ENCODE measurements at regions not wholly inside any gene's neighbourhood (a gene's known extent, or its start where the extent isn't known, plus 50 kb on each side); places are given as distances from the start of the nearest gene placed in this dataset.
"Not testable (repeated sequence)": the region's sequence is repeated elsewhere in the genome, so short reads cannot be mapped to it uniquely, and the experiment has no call there.

DNA sequence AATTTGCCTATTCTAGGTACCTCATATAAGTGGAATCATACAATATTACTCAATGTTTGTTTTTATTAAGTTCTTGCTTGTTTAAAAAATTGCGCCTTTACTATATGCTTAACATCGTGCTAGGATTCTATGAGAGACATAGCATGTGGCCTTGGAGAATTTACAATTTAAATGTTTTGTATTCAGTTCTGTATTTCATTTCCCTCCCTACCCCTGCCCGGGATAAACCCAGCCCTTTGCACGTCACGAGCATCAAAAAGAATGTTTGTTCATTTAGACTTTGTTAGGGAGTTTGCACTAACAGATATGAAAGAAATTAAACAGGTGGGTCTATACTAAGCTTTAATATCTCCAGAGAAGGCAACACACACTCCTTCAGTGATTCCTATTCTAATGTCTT is 75.7 kb downstream of the C18orf54 start:
- no peak for DNase-seq (ENCODE audit: low spot score)

DNA sequence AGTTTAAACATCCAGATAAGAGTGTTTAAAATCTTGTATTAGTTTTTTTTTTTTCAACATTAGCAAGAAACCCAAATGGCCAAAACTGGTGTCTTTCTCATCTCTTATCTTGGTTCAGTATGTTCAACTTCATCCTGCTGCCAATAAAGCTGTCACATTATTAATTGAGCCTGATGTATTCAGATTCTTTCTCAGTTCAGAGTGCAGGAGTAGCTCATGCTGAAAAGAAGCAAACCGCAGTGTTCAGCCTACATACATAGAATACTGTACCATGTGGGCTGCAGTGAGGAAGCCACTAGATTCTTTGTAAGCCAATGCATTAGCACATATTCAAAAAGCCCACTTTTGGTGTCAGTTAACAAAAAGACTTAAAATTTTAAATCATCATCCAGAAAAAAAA is 76.2 kb downstream of the C18orf54 start:
- DNase-seq (ENCODE audit: low spot score): no peak

DNA sequence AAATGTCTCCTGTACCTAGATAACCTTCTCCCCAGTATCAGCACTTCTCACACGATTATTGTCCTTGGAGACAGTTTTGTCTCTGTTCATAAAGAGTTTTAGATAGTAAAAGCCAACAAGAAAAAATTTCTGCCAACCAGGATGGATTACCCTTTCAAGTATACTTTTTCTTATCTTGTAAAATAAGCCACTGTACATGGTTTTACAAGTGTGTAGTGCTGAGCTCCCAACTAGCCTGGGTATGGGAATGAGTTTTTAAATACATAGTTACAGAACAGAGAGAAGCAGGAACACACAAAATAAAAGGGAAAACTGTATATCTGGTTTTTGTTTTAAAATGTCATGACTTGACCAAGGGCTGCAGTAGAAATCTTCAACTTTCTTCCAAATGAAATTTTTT is 76.7 kb downstream of the C18orf54 start:
- DNase-seq (ENCODE audit: low spot score): no peak

DNA sequence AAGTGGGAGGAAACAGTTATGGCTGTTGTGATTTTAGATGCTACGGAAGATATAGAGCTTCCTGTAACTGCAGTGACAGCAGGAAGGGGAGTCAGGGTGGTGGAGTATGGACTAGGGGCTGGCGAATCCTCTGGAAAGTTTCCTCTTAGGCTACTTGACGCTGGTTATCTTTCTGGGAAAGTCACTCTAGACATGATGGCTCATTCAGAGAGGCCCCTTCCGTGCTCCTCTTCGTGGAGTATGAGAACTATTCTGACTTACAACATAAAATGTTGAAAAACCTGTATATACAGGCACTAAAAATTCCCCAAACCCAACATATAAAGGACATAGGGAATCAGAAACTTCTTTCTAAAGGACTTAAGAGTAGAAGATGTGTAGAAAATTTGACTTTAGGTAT is 78.8 kb downstream of the C18orf54 start:
- DNase-seq (ENCODE audit: low spot score): no peak

DNA sequence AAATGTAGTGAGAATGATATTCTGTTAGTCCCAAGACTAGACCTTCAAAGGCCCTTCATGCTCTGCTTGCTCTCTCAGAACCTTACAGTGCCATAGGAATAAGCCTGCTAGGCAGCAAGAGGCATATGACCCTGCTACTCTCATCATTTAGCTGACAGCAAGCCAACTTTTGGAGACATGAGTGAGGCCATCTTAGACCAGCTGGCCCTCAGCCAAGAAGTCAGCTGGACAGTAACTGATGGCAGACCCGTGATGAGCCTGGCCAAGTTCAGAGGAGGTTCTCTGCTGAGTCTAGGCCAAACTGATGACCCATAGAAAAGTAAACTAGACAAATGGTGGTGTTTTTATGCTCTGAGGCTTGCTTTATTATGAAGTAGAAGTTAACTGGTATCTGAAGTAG is 82.6 kb downstream of the C18orf54 start:
- DNase-seq (ENCODE audit: low spot score): no peak

DNA sequence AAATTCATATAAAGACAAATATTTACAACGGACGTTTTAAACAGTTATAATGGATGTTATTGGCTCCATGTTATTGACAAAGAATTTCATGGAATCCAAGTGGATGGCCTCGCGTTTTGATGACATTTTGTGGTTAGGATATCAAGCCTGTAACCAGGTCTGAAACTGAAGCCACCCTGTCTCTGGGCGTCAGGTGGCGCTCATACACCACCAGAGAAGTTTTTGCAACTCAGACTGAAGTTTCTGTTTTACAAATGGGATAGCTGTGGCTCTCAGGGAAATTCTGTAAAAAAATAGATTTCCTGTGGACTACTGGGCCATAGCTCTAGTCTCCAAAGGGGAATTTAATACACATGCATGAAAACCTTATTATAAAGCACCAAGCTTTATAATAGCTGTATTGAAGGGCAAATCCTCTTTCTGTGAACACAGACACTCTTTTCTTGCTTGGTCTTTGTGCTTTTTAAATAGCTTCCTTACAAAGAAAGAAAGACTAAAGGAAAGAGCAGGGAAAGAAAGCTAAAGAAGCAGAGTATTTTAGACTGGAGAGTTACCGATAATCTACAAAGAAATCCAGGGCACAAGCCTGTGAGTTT is 86.7 kb downstream of the C18orf54 start:
- DNase-seq (ENCODE audit: low spot score): peak; percentile 33

DNA sequence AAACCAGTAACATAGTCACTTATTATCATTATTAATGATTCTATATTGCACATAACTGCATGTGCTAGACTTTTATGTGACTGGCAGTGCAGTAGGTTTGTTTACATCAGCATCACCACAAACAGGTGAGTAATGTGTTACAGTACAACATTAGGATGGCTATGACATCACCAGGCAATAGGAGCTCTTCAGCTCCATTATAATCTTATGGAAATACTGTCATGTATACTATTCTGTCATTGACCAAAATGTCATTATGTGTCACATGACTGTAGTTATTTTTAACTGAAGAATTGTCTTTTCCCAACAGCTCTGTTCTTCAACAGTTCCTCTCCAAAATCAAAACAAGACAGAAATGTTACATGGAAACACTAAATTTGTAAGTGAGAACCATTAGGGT is 96.3 kb downstream of the C18orf54 start:
- no peak for DNase-seq (ENCODE audit: low spot score)

DNA sequence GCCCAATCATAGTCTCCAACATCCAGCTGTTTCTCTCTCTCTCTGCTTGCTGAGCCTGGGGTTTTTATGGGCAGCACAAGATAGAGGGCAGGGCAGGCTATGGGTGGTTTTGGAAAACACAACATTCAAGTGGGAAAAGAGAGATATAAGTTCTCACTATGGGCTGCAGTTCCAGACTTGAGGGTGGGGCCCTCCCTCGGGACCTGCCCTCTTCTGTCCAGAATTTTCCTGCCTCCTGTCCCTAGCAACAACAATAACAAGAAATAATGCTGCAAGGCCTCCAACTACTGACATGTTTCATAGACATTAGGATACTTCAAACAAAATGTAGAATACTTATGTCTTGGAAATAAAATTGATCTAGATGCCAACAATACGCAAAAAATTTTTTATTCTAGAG is 107.8 kb downstream of the C18orf54 start:
- DNase-seq (ENCODE audit: low spot score): no peak

DNA sequence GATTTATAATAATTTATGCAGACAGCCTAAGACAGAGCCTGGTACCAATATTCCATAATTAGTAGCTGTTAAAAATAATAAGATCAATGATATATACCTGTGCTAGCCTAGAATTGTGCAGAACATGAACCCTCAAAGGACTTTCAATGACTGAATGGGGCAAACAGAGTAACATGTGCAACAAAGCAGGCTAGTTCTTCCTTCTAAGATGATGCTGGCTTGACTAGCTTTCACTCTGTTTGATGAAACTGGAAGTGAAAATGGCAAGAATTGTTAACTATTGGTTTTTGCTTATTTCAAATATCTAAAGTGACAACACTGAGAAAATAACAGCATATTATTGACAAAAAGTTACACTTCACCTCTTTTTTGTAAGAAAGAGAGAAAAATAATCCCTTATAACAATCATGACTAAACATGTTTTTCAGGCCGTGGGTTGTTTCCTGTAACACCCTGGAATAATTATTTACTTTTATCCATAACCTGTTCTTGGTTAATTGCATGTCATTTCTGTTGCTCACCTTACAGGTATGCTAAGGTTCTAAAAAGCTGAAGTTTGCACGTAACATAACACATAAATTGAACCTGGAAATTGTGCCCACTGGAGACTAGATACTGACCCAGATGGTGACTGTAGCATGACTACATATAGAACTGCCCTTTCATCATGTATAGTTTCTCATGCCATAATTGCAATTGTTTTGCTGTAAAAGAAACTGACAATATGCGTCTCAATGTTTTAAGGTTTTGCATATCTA is 108.7 kb downstream of the C18orf54 start:
- no peak for DNase-seq (ENCODE audit: low spot score)

DNA sequence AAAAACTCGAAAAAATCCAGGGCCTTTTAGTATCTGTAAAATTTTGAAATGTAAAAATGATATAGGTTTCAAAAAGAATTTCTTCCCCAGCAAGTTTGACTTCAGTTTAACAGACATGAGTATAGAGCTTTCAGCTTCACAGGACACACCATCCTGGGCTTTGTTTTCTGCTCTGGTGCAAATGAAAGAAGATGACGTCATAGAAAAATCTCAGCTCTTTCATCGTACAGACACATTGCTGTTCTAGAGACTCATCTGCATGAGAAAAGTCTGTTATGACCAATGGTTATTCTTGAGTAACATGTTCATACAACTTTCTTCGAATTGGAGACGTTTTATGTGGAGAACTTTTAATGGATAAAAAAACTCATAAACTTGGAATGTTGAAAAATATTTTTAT is 111.7 kb upstream of the DYNAP start:
- DNase-seq (ENCODE audit: low spot score): no peak

DNA sequence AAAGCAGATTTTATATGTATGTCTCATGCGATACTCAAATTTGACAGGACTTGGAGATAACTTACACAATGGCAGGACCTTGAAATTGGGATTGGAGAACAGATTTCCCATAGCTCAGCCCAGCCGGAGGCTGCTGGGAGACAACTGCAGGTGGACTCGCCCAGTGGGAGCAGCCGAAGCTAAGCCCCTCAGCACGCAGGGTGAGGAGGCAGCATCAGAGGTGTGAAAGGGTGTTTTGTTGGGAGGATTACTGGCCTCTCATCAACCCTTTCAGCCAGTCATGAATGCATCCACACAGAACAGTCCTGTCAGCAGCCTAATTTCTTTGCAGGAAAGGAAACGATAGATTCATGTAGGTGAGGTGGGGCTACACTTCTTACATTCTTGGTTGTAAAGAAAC is 110.4 kb upstream of the DYNAP start:
- DNase-seq (ENCODE audit: low spot score): no peak

DNA sequence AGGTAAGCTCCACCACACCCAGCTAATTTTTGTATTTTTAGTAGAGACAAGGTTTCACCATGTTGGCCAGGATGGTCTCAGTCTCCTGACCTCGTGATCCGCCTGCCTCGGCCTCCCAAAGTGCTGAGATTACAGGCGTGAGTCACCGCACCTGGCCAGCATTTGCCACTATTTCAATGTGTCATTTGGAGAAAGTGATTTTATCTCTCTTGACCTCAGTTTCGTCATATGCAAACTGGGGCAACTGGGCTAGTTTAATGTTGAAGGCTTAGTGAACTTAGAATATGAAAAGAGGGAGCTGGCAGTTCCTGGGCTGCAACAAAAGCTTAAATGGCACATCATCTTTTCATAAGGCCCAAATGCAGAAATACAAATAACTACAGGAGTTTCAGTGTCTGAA is 88.6 kb upstream of the DYNAP start:
- DNase-seq (ENCODE audit: low spot score): not testable (repeated sequence)

DNA sequence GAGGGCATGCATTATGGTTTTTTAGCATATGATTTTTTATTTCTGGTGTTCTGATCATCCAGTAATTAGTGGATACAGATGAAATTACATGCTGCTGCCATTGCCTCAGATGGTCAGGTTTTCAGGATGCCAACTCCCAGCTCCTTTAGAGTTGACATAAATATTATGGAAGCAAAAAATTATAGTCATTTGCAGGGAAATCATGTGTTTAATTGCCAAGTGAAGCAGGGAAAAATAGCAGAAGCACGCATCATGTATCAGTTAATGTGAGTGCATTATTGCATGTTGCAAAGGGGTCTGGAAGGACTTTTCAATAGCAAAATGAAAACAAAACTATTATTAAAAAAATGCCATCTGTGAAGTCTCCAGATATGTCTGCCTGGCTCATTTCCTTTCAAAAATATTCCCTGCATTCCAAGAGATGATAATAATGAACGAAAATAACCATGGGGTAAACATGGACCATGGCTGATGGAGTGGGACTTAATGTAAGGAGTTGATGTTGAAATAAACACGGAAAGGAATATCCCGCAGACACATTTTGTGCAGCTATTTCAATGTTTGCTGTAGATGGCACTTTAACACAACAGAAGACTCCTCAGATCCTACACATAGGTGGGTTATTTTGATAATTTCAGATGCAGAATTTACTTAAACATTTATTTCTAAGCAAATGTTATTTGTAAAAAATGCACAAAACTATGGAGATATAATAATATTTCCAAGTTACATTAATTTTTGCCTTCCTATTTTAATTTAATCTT is 87.7 kb upstream of the DYNAP start:
- DNase-seq (ENCODE audit: low spot score): no peak

DNA sequence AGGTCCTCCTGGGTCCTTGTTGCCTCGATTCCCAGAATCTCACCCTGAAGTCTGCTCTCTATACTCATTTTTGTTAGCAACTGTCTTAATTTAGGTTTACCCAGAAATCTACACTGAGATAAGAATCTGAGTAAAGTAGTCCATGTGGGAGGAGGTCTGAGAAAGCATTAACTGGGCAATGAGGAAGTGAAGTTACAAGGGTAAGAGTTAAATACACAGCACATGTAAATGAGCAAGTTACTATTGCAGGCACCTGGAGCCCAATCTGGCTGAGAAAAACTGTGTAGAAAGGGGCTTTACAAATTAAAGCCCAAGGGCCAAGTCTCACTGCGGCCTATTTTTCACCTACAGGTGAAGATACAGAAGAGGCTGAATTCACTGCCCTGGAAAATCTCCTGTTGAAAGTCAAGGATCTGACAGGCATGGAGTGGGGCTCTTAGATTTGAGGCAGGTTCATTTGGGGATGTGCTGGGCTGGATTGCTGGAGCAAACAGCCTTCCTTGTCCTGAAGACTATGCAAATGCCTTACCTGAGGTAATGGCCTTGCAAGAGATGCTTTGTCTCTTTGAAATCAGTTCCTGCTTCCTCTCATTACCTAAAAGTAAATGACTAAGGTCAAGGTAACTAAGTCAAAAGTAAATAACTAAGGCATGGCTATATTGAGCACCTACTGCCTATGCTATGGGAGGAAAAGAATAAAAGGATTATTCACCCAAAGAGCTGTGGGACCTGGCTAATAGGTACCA is 84.4 kb upstream of the DYNAP start:
- DNase-seq (ENCODE audit: low spot score): no peak

DNA sequence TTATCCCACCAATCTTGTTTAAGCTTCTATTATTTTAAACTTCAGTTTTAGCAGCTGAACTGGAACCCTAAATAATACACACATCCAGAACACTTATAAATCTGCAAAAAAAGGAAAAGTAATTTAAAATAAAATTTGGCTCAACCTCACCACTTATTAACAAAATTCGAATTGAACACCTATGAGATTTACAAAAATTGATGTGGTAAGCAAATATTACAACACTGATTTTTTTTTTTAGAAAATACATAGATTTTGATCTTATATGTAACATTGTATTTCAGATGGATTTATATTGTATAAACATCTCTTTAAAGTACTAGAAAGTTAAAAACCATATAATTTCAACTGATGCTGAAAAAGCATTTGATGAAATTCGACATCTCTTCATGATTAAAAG is 81.3 kb upstream of the DYNAP start:
- no peak for DNase-seq (ENCODE audit: low spot score)

DNA sequence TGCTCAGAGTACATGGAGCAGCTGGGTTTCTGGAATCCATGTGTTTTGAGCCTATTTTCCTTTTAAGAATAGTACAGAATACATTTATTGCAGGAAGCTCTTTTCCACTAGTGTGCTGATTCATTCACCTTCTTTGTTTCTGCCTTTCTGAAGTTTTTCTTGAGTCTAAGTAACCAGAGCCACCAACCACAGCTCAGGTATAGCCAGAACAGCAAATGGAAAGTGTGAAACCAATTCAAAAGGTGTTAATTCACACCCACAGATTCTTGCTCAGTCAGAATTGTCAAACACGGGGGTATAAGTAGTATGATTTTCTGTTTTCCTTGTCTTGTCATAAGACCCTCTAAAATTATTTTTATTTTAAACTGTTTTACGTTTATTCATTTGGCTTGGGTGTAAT is 75.9 kb upstream of the DYNAP start:
- no peak for DNase-seq (ENCODE audit: low spot score)

DNA sequence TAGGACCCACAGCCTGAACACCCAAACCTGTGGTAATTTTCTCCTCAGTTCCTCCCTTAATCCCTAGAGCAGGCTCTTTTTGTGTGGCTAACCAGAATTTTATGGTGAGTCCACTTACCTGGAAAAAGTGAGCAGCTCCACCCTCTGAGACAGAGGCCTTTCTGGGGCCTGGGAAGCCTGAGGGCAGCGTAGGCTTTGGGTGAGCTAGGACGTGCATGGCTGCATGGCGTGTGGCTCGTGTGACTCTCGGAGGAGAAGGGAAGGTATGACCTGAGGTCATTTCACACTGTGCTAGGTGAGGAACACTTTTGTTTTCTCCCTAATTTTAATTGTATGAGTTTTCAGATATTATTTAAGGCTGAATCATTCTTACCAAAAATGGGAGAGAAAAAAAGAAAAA is 73.5 kb upstream of the DYNAP start:
- no peak for DNase-seq (ENCODE audit: low spot score)

DNA sequence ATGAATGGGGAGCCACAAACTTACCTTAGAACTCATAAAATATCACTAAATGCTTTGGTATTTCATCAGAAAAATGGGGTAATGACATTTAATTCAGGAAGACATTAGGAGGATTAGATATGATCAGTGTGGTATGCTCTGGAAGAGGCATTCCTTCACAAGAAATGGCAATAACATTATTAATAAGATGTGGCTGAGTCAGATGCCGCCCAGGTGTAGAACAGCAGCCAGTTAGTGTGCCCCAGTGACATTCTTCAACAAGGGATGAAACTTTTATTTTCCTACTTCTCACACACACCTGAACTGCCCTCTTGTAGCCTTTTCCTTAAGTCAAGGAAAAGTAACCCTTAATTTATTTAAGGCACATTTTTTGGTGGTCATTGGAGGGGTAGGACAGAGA is 69.2 kb upstream of the DYNAP start:
- DNase-seq (ENCODE audit: low spot score): no peak

DNA sequence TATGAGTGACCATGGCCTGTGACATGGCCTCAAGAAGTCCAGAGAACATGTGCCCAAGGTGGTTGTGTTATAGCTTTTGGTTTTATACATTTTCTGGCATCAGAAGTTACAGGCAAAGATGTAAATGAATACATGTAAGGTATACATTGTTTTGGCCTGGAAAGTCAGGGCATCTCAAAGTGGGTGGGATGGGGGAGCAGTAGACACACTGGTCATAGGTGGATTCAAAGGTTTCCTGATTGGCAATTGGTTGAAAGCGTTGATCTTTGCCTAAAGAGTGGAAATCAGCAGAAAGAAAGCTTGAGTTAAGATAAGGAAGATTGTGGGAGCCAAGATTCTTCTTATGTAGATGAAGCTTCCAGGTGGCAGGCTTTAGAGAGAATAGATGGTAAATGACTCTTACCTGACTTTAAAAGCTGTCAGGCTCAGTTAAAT is 62.1 kb upstream of the DYNAP start:
- DNase-seq (ENCODE audit: low spot score): no peak

DNA sequence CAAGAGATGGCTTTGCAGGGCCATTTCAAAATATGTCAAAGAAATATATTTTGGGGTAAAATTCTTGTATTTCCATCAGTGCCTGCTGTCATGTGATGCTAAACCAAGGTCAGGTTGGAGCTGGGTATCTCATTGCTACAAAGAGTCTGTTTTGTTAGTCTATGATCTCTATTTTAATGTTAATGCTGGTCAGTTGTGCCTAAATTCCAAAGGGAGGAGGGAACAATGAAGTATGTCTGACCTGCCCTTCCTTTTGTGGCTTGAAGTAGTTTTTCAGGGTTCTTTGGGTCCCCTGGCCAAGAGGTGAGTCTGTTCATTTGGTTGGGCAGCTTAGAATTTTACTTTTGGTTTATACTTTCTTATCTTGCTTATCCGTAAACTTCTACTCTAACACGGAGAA is 61.6 kb upstream of the DYNAP start:
- DNase-seq (ENCODE audit: low spot score): no peak

DNA sequence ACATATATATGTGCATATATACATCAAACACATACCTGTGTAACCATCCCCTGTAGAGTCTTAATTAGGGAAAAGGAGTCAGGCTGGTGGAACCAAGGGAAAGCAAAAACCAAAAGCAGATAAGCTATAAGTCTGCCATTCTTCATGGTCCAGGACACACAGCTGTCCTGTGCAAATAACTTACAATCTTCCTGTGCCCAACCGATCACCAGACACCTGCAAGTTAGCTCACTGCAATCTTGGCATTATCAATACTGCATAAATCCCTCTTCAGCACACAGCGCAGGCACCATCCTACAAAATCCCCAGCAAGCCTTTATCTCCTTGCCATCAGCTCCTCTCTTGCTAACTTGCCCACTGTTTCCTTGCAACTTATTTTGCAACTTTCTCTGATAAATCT is 60.8 kb upstream of the DYNAP start:
- DNase-seq (ENCODE audit: low spot score): no peak

DNA sequence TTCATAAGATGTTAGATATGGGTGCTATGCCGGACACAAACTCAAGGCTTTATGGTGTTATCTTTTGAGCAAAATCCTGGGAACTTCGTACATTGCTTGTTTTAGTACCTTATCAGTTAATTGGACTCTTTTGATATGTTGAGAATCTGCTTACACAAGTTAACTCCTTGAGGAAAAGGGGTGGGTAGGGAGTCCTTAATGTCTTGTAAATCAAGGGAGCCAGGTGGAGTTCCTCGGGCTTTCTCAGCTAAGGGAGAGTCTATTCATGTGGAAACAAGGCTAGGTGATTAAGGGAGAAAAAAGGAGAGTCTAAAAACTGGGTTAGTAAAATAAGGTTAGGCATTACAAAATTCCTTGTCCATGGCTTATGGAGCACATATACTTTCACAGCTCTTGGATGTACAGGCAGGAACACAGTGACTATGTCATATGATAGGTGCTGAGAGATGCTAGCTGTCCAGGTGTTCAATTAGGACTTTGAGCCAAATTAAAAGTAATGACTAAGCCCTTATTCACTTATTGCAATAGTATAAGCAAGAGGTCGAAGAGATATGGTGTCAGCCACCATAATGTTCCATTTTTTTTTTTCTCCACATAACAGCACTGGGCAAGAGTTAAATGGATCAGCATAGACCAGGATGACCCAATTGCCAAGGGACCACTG is 59.5 kb upstream of the DYNAP start:
- DNase-seq (ENCODE audit: low spot score): no peak
